Stimulated activated CD8-positive, alpha-beta memory T cell treated with anti-CD3 and anti-CD28 coated beads, Interleukin-12 subunit alpha, Interleukin-12 subunit beta, amount 100 ng/mL, for 4 hours (primary cell): ENCODE measurements at regions not wholly inside any gene's neighbourhood (a gene's known extent, or its start where the extent isn't known, plus 50 kb on each side); places are given as distances from the start of the nearest gene placed in this dataset.
"Not testable (repeated sequence)": the region's sequence is repeated elsewhere in the genome, so short reads cannot be mapped to it uniquely, and the experiment has no call there.

ENCODE experiments used
- DNase-seq: peaks from one replicate; pipeline ENCODE4 v3.0.0-alpha.2; 2020; ENCODE audit warnings: low read depth

DNA sequence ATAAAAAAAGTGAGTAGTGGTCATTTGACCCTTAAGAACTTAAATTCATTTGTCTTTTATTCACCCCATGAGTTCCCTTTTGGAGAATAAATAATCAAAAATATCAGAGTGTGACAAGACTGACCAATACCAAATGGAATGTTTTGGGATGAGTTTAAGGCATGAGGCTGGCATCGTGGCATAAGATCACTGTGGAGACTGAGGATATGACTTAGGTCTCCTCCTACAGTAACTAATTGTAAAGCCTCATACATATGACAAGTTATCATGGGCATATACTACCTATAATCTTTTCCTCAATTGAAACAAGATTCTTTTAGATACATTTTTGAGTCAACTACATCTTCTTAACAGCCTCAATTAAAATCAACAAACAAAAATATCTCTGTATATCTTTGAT lies 782.0 kb downstream of the SLITRK1 start:
- no peak for DNase-seq

GRCh38 chr13:83088858-83089257 lies 793.4 kb downstream of the SLITRK1 start:
- no peak for DNase-seq

DNA sequence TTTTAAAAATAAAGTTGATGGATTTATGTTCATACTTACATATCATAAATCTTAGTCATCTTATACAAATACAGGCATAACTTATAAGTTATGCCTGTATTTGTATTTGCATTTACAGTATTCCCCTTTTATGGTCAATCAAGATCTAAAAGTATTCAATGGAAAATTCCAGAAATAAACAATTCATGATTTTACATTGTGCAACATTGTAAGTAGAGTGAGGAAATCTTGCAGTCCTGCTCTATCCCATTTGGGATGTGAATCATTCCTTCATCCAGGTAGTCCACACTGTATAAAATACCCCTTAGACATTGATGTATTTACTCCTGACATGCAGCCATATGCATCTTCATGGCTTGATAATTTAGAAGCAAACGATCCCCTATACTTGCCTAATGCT lies 795.3 kb downstream of the SLITRK1 start:
- no peak for DNase-seq

- DNase-seq = no peak
These were observed 796.2 kb downstream of the SLITRK1 start for GRCh38 chr13:83086088-83086487.

- DNase-seq = no peak
These were observed 796.9 kb downstream of the SLITRK1 start for GRCh38 chr13:83085186-83085900.

GRCh38 chr13:83077499-83077898 lies 804.8 kb downstream of the SLITRK1 start:
- DNase-seq = no peak

DNA sequence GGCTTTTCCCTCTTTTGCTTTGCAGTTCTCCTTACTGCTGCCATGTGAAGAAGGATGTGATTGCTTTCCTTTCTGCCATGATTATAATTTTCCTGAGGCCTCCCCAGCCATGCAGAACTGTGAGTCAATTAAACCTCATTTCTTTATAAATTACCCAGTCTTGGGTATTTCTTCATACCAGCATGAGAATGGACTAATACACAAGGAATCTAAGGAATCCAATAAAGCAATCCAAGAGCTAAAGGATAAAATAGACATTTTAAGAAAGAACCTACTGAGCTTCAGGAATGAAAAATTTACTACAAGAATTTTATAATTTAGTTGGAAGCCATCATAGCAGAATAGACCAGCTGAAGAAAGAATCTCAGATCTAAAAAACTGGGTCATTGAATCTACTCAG lies 808.3 kb downstream of the SLITRK1 start:
- not testable (repeated sequence) for DNase-seq

GRCh38 chr13:83065108-83065507 lies 817.2 kb downstream of the SLITRK1 start:
- DNase-seq = no peak

DNA sequence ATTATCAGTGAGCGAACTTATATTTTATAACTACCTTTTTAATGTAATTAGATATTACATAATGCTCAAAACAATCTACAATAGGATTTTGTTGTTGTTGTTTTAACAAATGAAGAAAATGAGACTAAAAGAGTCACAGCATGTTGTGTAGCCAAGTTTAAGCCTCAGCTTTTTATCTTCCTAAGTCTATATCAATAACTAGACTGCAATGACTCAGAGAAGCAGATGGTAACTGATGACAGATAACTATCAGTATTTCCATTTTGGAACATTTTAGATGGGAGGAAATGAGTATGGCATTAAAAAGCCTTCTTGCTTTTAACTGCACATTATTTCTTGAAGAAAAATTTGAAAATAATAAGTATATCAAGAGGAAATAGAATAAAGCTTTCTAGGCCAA lies 825.2 kb downstream of the SLITRK1 start:
- no peak for DNase-seq

DNA sequence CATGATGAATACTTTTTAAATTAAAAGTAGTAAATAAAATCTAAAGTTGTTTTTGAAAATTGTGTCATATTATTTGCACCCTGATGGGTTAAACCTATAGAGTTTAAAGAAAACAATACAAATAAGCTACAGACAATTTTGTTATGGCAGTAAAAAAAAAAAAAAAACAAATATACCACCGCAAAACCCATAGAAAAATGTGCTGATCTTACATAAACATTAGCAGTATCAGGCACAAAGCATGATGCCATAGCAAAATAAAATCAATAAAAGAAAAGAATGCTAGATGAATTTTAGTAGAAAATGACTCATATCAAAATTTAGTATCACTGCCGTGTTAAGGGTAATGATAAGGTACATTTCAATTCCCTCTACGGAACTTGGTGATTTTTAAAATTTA lies 826.0 kb downstream of the SLITRK1 start:
- DNase-seq = no peak

DNA sequence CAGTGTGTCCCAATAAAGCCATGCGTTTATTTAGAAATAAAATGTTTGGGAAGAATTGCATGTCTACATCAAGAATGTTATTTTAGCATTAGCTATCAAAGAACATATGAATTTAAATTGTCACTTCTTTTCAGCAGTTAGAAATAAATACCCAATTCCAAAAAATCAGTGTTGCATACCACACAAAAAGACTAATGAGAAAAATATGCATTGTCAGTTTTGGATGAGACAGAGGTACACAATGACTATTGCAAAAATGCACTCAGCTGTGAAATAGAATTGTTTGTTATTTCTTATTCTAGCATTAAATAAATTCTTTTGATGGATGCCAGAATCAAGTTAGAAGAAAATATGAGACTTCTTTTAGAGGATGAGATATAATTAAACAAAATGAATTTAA lies 833.9 kb downstream of the SLITRK1 start:
- DNase-seq = no peak

GRCh38 chr13:83024955-83025594 lies 857.2 kb downstream of the SLITRK1 start:
- DNase-seq = no peak

DNA sequence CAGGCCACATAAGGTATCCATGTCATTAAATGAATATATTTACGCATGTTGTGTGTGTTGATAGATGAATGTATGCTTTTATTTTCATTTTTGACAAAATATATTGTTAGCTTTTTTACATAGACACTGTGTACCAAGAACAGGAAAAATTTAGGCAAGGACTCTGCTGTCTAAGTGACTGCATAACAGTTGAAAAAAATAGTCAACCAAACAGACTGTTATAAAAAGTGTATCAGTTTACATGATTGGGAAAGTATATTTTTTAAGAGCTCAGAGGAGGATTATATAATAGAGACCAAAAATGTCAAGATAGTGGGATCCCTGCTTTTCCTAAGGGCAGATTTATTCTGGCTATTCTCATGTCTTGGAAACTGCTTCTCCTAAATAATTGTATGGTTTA lies 858.0 kb downstream of the SLITRK1 start:
- no peak for DNase-seq

GRCh38 chr13:83019986-83020385 lies 862.3 kb downstream of the SLITRK1 start:
- no peak for DNase-seq

GRCh38 chr13:83009987-83010386 lies 872.3 kb downstream of the SLITRK1 start:
- DNase-seq = no peak

DNA sequence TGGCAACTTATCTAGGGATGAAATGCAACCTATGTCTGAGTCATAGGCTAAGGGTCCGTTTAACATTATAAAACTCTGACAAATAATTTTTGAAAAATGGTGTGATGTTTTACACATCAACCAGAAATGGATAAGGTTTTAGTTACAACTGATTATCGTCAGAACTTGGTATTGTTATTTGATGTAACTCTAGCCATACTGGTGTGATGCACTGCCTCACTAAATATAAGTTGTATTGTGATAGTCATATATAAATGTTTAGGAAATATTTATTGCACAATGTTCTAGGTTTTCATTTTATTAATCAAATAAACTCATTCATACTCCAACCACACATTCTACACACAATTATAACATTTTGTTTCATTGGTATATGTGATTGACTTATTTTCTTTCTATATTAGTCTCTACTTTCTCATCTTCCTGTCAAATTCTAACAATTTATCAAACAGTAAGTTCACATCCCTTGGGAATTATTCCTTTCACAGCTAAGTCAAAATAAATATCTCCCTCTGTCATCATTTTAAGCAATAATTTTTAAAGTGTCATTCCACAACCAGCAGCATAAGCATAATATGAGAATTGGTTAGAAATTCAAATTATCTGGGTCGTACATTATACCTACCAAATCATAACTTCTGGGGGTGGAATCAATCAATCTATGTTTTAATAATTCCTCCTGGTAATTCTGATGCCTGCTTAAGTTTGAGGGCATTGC lies 873.9 kb downstream of the SLITRK1 start:
- DNase-seq = no peak

DNA sequence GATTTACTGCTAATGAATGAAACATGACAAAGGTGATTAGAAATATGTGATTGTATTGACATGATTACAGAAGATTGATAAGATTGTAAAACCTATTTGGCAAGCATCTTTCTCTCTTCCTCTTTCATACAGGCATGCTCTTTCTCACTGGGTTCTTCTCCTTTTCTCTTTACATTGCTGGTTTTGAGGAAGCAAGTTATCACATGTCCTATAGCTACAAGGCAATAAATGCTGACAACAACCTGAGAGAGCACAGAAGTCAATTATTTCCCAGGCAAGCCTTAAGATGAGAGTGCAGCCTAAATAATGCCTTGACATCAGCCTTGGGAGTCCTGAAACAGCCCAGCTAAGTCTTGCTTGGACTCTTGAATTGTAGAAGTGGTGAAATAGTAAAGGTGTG lies 875.0 kb downstream of the SLITRK1 start:
- no peak for DNase-seq

- DNase-seq = no peak
These were observed 879.1 kb downstream of the SLITRK1 start for GRCh38 chr13:83003185-83003584.

DNA sequence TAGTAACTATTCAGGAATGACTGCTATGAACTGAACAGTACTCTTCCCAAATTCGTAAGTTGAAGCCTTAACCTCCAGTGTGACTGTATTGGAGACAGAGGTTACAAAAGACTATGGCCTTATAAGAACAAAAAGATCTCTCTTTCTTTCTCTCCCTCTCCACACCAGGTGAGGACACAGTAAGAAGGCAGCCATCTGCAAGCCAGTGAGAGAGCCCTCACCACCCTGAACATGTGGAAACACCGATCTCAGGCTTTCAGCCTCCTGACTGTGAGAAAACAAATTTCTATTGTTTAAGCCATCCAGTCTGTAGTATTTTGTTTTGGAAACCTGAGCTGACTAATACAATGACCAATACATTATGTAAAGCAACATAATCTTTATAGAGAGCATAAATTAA lies 888.9 kb downstream of the SLITRK1 start:
- DNase-seq = no peak

GRCh38 chr13:82976499-82976898 lies 905.8 kb downstream of the SLITRK1 start:
- no peak for DNase-seq

- DNase-seq = no peak
These were observed 918.8 kb downstream of the SLITRK1 start for GRCh38 chr13:82963226-82964099.

GRCh38 chr13:82962397-82962796 lies 919.9 kb downstream of the SLITRK1 start:
- no peak for DNase-seq
